ENCODE measurements at regions not wholly inside any gene's neighbourhood (a gene's known extent, or its start where the extent isn't known, plus 50 kb on each side); places are given as distances from the start of the nearest gene placed in this dataset.
"Not testable (repeated sequence)": the region's sequence is repeated elsewhere in the genome, so short reads cannot be mapped to it uniquely, and the experiment has no call there.

DNA sequence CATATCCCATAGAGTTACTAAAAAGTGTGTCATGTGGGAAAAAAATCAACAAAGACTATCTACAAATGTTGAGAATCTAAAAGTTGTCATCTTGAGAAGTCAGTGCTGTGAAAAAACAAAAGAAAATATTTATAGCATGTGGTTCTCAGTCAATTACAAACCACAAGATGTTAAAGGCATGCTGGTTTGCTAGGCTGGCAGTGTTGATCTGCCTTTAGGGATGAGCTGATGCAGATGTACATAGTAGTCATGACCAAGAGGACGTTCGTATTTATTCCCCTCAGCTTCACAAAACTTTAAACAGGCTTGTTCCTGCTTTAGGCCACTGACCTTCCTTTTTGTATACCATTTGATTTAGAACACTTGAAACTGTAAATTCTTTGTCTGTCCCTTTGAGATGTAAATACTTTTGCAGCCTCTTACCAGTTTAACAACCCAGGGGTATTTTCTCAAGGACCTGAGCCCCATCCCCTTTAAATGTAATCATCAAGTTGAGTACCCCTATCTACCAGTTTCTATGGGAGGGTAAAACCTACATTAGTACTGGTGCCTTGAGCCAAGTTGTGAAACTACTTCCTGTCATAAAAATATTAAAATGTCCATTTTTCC lies 446.6 kb downstream of the KCNJ18 start:
- DNase-seq: no peak

DNA sequence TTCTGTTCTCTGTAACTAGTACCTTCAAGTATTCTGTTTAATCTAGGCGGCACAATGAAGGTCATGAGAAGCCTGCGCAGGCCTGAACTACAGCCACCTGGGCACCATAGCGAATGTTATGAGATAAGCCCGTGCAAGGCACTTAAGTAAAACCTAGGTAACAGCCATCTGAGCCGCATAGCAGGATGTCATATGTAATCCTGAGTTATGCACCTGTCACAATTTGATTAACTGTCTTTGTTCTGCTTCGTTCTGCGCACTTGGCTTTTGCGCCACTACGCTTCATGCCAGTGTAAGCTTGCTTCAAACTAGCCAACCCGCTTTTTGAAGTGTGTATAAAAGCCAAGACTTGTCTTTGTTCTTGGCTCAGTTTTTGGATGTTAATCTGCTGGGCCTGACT lies 449.8 kb downstream of the KCNJ18 start:
- no peak for DNase-seq

- no peak for DNase-seq
These were observed 453.4 kb downstream of the KCNJ18 start for GRCh38 chr17:22145605-22146178.

GRCh38 chr17:22158364-22158763 lies 466.0 kb downstream of the KCNJ18 start:
- no peak for DNase-seq

DNA sequence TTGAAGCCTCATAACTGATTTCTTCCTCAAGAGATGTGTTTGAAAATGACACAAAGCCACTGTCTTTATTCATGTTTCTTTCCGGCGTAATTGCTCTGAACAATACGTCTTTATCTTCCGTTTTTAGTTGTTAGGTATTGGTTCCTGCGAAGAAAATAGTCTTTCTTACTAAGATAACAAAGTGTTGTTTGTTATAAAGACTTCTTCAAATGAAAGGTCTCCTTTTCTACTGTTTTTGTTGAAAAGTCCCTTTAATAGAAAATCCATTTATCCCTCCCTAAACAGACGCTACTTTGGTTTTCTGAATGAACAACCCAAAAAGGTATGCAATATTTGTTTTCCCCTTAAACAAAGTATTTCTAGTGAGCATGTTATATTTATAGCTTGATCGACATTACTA lies 469.1 kb downstream of the KCNJ18 start:
- no peak for DNase-seq

DNA sequence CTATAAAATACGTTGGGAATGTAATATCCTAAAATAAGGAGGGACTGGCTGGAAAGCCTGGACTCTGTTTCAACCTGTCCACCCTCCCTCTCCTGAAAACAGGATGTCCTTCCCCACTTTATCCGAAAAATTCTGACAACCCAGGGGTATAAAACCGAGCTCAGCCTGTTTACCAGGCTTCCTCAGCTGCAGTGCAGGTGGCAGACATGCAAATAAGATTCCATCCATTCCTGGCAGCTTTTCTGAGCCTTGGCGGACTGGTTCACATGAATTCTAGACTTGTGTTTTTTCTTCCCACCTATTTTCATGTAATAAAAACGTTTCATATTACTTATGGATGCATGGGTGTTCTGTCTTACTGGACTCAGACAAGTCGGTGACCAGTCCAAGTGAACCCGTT lies 479.3 kb downstream of the KCNJ18 start:
- no peak for DNase-seq

DNA sequence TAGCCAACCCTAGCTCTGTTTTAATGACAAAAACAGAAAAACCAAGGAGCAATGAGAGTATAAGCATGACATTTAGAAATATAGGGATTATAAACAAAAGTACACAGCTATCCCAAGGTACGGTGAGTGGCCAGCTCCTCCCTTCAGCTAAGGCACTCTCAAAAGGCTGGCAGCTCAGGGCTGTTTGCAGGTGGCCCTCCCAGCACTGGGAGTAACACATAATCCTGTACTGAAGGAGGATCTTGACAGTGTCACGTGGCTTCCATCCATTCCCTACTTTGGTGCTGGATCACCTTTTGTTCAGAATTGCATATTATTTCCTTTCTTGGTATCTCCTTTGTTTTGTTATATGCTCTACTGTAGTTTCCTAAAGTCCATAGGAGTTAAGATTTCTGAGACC lies 500.8 kb downstream of the KCNJ18 start:
- no peak for DNase-seq

DNA sequence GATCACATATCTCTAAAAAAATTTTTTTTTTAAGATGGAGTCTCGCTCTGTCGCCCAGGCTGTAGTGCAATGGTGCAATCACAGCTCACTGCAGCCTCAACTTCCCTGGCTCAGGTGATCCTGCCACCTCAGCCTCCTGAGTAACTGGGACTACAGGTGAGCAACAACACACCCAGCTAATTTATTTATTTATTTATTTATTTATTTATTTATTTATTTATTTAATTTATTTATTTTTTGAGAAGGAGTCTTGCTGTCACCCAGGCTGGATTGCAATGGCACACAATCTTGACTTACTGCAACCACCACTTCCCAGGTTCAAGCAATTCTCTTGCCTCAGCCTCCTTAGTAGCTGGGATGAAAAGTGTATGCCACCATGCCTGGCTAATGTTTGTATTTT lies 507.9 kb downstream of the KCNJ18 start:
- DNase-seq: not testable (repeated sequence)

DNA sequence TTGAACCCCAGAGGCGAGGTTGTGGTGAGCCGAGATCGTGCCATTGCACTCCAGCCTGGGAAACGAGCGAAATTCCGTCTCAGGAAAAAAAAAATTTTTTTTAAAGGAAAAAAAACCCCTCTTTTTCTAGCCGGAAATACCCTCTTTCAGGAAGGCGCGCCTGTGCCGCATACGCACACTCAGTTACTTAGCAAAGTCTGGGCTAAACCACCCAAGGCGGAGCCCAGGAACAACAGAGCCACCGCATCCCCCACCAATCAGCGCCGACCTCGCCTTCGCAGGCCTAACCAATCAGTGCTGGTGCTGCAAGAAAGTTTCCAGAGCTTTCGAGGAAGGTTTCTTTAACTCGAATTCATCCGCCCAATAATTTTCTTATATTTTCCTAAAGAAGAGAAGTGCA lies 510.4 kb downstream of the KCNJ18 start:
- DNase-seq: no peak

GRCh38 chr17:22203208-22203715 lies 510.9 kb downstream of the KCNJ18 start:
- no peak for DNase-seq

- not testable (repeated sequence) for DNase-seq
These were observed 511.8 kb downstream of the KCNJ18 start for GRCh38 chr17:22204076-22204475.

DNA sequence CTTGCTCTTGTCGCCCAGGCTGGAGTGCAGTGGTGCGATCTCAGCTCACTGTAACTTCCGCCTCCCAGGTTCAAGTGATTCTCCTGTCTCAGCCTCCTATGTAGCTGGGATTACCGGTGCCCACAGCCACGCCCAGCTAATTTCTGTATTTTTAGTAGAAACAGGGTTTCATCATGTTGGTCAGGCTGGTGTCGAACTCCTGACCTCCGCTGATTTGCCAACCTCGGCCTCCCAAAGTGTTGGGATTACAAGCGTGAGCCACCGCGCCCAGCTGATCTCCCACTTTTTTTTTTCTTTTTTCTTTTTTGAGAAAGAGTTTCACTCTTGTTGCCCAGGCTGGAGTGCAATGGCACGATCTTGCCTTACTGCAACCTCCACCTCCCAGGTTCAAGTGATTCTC lies 517.9 kb downstream of the KCNJ18 start:
- not testable (repeated sequence) for DNase-seq

DNA sequence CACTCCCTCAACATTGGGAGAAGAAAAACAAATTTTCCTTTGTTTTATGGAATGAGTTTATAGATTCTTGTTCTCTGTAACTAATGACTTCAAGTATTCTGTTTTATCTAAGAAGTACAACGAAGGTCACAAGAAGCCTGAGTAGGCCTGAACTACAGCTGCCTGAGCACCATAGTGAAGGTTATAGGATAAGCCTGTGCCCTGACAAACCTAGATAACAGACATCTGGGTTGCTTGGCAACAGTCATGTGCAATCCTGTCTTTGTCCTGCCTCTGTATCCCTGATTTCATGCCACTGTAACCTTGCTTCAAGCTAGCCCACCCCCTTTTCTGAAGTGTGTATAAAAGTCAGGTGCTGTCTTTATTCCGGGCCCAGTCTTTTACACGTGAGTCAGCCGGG lies 520.8 kb downstream of the KCNJ18 start:
- DNase-seq: not testable (repeated sequence)

- no peak for DNase-seq
These were observed 524.8 kb downstream of the KCNJ18 start for GRCh38 chr17:22217135-22217534.

DNA sequence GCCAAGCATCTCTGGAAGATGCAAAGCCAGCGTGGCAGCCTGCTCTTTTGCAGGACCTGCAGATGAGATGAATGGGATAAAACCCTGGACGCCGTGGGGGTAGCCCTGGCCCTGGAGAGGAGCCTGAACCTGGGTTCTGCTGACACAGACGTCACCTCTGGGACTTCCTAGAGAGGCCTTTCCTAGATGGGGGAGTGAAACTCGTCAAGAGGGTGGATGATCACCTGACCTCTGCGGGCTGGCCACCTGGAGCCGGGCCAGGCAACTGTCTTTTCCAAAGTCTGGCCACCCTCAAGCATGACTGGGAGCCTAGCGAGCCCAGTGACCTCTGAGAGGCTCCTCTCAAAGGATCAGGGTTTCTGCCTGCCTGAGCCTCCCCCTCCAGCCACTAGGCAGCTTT lies 529.0 kb downstream of the KCNJ18 start:
- DNase-seq: no peak

DNA sequence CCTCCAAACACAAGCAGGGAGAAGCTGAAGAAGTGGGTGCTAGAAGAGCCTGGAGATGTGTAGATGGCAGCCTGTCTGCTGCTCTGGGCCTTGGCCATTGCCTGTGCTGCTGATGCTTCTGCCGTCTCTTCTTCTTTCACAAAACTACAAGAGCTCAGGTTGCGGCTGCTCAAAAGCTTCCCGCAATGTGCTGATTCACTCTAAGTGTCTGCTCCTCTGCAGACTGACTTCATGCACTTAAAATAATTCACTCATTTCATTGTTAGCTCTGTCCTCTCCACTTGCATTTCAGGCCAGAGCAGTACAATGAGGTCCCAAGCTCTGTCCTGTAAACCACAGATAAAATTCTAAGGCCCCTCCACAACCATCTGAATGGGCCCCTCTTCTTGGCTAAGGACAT lies 534.2 kb downstream of the KCNJ18 start:
- DNase-seq: not testable (repeated sequence)

- DNase-seq: not testable (repeated sequence)
These were observed 534.6 kb downstream of the KCNJ18 start for GRCh38 chr17:22226932-22227331.

DNA sequence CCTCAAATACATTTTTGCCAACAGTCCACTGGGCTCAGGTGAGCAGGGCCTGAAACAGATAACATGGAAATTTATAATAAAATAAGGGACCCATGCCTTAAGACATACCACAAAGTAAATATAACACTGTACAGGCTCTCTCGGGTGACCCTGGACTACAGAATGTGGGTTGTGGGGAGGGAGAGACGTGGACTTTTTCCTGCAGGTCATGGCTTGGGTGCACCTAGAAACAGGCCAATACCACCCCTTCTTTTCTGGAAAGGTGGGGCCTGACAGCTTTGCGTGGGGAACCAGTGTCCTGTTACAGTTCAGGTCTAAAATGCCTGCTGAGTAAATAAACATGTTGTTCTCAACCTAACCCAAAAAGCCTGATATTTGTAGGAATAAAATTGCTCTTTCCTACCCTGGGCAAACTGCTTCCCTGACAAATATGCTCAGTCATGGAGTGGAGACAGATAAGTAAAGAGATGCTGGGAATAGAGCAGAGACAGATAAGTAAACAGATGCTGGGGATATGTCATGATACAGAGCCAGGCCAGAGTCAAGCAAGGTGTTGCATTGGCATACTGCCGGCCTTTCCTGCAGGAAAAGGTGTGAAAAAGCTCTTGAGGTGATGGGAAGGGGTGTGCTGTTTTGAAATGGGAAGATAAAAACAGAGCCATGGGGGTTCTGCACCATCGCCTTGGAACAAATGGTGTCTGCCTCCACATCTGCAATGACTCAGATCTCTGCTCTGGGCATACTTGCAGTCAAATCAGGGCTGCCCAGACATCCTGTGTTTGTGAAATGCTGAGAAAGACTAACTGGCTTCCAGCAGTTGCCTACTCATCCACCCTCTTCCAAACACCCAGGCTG lies 535.6 kb downstream of the KCNJ18 start:
- DNase-seq: not testable (repeated sequence)

- DNase-seq: not testable (repeated sequence)
These were observed 537.5 kb downstream of the KCNJ18 start for GRCh38 chr17:22229821-22230220.

DNA sequence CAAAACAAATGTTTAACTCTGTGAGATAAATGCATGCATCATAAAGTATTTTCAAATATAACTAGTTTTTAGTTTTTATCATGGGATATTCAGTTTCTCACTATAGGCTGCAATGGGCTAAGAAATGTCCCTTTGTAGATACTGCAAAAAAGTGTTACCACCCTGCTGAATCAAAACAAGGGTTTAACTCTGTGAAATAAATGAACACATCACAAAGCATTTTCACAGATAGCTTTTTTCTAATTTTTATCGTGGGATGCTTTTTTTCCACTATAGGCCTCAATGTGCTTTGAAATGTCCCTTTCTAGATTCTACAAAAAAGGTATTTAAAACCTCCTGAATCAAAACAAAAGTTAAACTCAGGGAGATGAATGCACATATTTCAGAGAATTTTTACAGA lies 541.1 kb downstream of the KCNJ18 start:
- no peak for DNase-seq

DNA sequence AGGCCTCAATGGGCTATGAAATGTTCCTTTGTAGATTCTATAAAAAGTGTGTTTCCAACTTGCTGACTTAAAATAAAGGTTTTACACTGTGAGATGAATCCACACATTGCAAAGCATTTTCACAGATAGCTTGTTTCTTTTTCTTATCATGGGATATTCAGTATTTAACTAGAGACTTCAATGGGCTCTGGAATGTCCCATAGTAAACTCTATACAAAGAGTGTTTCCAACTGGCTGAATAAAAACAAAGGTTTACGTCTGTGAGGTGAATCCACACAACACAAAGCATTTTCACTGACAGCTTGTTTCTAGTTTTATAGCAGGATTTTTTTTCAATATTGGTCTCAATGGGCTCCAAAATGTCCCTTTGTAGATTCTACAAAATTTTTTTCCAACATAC lies 550.1 kb downstream of the KCNJ18 start:
- no peak for DNase-seq

GRCh38 chr17:22251498-22251897 lies 559.2 kb downstream of the KCNJ18 start:
- no peak for DNase-seq

DNA sequence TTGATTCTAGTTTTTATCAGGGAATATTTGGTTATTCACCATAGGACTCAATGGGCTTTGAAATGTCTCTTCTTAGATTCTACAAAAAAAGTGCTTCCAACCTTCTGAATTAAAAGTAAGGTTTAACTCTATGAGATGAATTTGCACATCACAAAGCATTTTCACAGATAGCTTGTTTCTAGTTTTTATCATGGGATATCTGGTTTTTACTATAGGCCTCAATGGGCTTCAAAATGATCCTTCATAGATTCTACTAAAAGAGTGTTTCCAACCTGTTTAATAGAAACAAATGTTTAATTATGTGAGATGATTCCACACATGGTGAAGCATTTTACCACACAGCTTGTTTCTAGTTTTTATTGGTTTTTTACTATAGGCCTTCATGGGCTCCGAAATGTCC lies 560.7 kb downstream of the KCNJ18 start:
- no peak for DNase-seq

DNA sequence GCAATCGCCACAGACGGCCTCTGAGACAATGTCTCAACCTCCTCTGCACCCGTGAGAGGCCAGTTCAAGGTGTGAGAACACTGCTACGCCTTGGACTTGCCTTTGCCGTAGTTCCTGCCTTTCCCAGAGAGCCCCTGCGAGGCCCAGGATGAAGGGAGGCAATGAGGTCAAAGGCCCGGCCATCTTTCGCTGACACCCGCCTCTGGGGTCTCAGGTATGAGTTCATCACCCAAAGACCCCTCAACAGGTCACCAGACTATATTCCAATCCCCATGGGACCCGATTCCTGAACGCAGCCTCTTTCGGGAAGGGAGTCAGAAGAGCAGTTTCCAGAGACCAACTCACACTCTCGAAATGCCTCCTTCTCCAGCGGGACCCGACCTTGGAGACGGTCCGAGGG lies 573.5 kb downstream of the KCNJ18 start:
- DNase-seq: no peak

Data from NCI-H1436 (cell line).